GM04503 (cell line): ENCODE measurements at regions not wholly inside any gene's neighbourhood (a gene's known extent, or its start where the extent isn't known, plus 50 kb on each side); places are given as distances from the start of the nearest gene placed in this dataset.

Experiments
- DNase-seq: peaks from one replicate; pipeline ENCODE4 v3.0.0-alpha.2; 2012; ENCODE audit warnings: low read depth

DNA sequence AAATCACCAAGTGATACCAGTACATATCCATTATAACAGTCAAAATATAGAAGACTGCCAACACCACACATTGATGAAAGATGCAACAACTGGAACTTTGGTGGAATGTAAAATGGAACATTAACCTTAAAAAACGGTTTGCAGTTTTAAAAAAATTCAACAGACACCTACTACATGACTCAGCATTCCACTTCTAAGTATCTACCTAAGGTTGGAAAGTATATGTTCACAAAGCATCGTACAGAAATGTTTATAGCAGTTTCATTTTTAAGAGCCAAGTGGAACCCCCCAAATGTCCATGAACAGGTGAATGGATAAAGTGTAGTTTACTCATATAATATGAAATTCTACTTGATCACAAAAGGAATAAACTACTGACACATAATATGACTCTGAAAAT lies 314.7 kb upstream of the ARRDC4 start:
- DNase-seq: no peak

- DNase-seq: no peak
Measured at GRCh38 chr15:97648728-97649127, 311.8 kb upstream of the ARRDC4 start.

- DNase-seq: no peak
Measured at GRCh38 chr15:97652041-97652440, 308.5 kb upstream of the ARRDC4 start.

DNA sequence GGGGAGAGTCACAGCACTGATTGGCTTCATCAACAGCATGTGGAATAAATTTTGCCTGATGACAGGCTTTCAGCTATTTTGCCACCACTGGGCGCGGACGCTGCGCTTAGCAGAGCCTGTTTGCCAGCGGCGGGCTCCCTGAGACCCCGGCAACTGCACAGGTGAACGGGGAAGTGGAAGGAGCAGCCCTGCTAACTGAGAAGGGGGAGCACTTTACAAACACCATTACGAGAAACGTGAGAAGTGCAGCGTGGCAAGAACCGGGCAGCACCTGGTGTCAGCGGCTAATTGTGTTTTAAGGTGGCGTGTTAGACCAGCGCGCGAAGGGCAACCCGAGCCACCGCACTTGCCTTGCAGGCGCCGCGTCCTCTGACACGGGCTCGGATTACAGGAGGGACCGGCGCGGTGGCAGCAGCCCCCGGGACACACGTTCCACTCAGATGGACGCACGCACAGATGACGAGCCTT lies 307.8 kb upstream of the ARRDC4 start:
- DNase-seq: no peak

DNA sequence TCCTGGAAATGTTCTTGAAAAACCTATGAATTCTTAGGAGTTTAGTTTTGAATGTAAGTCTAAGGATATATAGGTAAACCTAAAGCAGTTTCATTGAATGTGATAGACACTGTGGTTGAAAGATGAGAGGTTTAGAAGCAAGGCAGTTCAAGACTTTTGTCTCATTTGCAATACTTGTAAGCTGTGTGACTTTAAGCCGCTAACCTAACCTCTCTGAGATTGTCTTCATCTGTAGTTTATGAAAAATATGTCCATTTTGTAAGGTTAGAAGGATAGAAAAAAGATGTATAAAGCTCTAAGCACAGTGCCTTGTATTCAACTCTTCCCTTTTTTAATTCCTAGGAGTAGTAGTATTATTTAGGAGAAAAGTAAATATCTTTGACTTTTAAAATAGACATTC lies 306.6 kb upstream of the ARRDC4 start:
- no peak for DNase-seq

DNA sequence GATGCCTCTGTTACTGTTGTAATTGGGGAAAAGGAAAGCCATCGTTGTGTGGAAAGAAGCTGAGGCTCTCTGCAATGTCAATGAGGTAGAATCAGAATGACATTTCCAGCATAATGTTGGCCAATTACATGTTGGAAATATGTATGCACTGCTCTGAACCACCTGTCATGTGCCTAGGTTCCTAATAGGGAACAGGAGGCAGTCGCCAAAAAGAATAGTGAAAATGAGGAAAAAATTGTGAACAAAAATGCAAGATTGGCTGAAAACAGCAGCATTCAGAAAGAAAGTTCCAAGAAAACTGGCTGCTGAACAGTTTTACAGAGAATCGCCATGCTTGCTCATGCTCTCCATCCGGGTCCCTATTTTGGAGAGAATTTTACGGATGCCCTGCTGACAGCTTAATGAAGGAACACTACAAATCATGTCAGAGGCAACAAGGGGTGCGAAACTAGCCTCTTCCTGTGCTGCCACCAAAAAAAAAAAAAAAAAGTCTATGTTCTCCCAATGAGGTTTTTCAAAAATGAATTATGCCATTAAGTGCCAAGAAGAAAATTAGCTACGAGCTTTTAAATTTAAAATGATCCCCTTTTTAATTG lies 305.9 kb upstream of the ARRDC4 start:
- no peak for DNase-seq

DNA sequence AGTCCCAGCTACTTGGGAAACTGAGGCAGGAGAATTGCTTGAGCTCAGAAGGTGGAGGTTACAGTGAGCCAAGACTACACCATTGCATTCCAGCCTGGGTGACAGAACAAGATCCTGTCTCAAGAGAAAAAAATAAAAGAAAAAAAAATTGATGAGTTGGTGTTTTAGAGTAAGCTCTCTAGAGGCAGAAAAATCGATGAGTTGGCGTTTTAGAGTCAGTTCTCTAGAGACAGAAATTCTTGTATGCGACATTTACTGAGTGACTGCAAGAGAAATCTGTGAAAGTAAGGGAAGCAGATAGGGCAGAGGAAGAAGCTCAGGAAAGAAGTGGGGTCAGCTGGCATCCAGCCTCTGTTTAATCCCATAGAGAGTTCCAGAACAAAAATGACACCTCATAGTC lies 298.7 kb upstream of the ARRDC4 start:
- DNase-seq: no peak

DNA sequence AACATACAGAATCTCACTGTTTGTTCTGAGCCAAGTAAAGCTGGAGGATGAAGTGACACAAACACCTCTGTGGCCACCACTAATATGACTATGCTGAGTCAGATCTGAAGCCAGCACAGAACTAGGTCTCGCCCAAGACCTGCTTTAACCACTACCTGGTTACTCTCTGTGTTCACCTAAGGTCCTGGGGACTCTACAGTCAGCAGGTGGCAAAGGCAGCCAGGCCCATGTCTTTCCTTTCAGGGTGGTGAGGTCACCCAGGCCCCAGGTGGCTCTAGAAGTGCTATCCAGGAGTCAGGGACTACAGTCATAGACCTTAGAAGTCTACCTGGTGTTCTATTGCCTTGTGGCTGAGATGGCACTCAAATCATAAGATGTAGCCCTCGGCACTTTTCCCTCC lies 287.9 kb upstream of the ARRDC4 start:
- DNase-seq: no peak

- no peak for DNase-seq
Measured at GRCh38 chr15:97678656-97679055, 281.8 kb upstream of the ARRDC4 start.

GRCh38 chr15:97679106-97679688 lies 281.3 kb upstream of the ARRDC4 start:
- no peak for DNase-seq

- DNase-seq: no peak
Measured at GRCh38 chr15:97680606-97681220, 279.8 kb upstream of the ARRDC4 start.

GRCh38 chr15:97683831-97684230 lies 276.7 kb upstream of the ARRDC4 start:
- no peak for DNase-seq

GRCh38 chr15:97684249-97684648 lies 276.3 kb upstream of the ARRDC4 start:
- DNase-seq: no peak

- DNase-seq: no peak
Measured at GRCh38 chr15:97686324-97686723, 274.2 kb upstream of the ARRDC4 start.

DNA sequence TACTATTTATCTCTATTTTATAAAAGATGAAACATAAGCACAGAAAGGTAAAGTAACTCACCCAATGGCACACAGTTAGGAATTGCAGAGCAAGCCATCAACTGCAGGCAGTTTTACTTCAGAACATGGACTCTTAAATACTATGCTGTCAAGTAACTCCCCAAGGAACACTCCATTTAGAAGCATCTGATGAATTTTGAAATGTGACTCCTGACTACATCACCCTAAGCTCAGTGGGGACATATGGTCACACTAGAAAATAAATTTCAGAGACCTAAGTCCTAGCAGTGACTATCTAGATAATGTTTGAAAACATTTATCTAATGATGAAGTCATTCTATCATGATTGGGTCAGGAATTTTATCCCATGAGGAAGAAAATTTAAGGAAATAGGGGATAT lies 272.8 kb upstream of the ARRDC4 start:
- no peak for DNase-seq

GRCh38 chr15:97688177-97688576 lies 272.3 kb upstream of the ARRDC4 start:
- no peak for DNase-seq

DNA sequence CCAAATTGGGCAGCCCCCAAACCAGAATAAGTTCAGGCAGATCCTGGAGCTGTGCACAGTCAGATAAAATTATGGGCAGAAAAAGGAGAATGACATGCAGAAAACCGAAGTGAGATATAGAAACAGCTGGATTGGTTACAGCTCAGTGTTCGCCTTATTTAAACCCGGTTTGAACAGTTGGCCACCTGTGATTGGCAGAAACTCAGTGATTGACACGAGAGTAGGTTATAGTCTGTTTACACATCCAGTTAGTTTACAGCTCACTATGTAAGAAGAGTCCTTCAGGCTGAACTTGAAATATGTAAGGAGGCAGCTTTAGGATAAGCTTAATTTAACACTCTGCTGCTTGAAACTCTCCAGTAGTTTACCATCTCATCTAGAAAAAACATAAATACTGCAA lies 271.6 kb upstream of the ARRDC4 start:
- no peak for DNase-seq

GRCh38 chr15:97691078-97691477 lies 269.4 kb upstream of the ARRDC4 start:
- DNase-seq: no peak

DNA sequence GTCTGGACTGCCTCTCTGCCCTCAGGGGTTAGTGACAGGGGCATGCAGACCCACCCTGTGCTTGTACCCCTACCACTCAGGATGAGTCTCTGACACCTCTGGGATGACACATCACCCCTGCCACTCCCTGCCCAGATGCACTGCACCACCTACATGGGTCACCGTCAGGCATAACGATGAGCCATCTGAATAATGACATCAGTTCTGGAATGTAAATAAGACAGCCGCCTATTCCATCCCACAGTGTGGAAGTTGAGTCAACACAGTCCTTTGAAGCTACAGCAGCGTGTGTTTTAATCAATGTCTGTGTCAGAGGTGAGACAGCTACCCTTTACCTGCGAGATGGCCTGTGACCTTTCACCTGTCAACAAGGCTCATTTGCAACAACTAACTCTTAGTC lies 268.7 kb upstream of the ARRDC4 start:
- DNase-seq: no peak

- no peak for DNase-seq
Measured at GRCh38 chr15:97692301-97693015, 268.0 kb upstream of the ARRDC4 start.

DNA sequence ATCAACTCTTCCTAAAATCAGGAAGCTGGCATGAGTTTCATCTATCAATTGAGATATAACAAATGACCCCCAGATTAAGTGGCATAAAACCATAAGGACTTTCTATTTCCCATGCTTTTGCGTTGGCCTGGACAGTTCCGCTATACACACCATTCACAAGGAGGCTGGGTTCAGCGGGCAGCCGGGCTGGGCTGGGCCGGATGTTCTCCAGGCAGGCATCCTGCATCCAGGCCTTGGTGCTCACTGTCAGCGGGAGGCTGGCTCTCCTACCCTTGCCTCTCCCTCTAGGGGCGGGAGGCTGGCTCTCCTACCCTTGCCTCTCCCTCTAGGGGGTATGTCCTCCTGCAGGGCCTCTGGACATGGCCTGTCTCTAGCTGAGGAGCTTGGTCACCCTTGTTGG lies 266.0 kb upstream of the ARRDC4 start:
- DNase-seq: no peak

GRCh38 chr15:97703400-97703799 lies 257.1 kb upstream of the ARRDC4 start:
- DNase-seq: no peak

- no peak for DNase-seq
Measured at GRCh38 chr15:97706059-97706458, 254.4 kb upstream of the ARRDC4 start.
